ENCODE measurements at regions not wholly inside any gene's neighbourhood (a gene's known extent, or its start where the extent isn't known, plus 50 kb on each side); places are given as distances from the start of the nearest gene placed in this dataset.

- TF ChIP-seq, protein P1, sequence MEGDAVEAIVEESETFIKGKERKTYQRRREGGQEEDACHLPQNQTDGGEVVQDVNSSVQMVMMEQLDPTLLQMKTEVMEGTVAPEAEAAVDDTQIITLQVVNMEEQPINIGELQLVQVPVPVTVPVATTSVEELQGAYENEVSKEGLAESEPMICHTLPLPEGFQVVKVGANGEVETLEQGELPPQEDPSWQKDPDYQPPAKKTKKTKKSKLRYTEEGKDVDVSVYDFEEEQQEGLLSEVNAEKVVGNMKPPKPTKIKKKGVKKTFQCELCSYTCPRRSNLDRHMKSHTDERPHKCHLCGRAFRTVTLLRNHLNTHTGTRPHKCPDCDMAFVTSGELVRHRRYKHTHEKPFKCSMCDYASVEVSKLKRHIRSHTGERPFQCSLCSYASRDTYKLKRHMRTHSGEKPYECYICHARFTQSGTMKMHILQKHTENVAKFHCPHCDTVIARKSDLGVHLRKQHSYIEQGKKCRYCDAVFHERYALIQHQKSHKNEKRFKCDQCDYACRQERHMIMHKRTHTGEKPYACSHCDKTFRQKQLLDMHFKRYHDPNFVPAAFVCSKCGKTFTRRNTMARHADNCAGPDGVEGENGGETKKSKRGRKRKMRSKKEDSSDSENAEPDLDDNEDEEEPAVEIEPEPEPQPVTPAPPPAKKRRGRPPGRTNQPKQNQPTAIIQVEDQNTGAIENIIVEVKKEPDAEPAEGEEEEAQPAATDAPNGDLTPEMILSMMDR (CRISPR knock-in tag; IDR thresholded peaks at IDR 0.05), result no peak
- TF ChIP-seq, protein P2, sequence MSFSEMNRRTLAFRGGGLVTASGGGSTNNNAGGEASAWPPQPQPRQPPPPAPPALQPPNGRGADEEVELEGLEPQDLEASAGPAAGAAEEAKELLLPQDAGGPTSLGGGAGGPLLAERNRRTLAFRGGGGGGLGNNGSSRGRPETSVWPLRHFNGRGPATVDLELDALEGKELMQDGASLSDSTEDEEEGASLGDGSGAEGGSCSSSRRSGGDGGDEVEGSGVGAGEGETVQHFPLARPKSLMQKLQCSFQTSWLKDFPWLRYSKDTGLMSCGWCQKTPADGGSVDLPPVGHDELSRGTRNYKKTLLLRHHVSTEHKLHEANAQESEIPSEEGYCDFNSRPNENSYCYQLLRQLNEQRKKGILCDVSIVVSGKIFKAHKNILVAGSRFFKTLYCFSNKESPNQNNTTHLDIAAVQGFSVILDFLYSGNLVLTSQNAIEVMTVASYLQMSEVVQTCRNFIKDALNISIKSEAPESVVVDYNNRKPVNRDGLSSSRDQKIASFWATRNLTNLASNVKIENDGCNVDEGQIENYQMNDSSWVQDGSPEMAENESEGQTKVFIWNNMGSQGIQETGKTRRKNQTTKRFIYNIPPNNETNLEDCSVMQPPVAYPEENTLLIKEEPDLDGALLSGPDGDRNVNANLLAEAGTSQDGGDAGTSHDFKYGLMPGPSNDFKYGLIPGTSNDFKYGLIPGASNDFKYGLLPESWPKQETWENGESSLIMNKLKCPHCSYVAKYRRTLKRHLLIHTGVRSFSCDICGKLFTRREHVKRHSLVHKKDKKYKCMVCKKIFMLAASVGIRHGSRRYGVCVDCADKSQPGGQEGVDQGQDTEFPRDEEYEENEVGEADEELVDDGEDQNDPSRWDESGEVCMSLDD (CRISPR knock-in tag; IDR thresholded peaks at IDR 0.05; ENCODE audit: borderline replicate concordance), result no peak
- no peak for TF ChIP-seq RELA (CRISPR knock-in tag; IDR thresholded peaks at IDR 0.05)
- TF ChIP-seq PREB (CRISPR knock-in tag; IDR thresholded peaks at IDR 0.05), result no peak
- TF ChIP-seq GPN1 (CRISPR knock-in tag; IDR thresholded peaks at IDR 0.05; ENCODE audit: borderline replicate concordance), result no peak
- no peak for TF ChIP-seq CHD4 (IDR thresholded peaks at IDR 0.05; ENCODE audit: borderline replicate concordance, low read length)
- TF ChIP-seq POLR2AphosphoS5 (IDR thresholded peaks at IDR 0.05; ENCODE audit: low read depth, low read length), result no peak
- no peak for TF ChIP-seq MYC (CRISPR knock-in tag; IDR thresholded peaks at IDR 0.05; ENCODE audit: borderline replicate concordance)
- no peak for TF ChIP-seq YEATS4 (CRISPR knock-in tag; IDR thresholded peaks at IDR 0.05; ENCODE audit: borderline replicate concordance)
- no peak for TF ChIP-seq SP1 (IDR thresholded peaks at IDR 0.05)
- TF ChIP-seq SP1 (CRISPR knock-in tag; IDR thresholded peaks at IDR 0.05), result no peak
These were observed 1403.5 kb downstream of the BRD1 start for GRCh38 chr22:48424201-48424627.

All from HepG2 (cell line).